Keratinocyte (primary cell): ENCODE measurements at regions not wholly inside any gene's neighbourhood (a gene's known extent, or its start where the extent isn't known, plus 50 kb on each side); places are given as distances from the start of the nearest gene placed in this dataset.

Experiments used
- DNase-seq: peaks from one replicate; pipeline ENCODE4 v3.0.0-alpha.2; 2011; ENCODE audit warnings: low read depth, missing footprints, low spot score
- FAIRE-seq: peaks from 2 replicates; lab custom pipeline; 2011; peaks lifted over from hg19 to GRCh38; lab: Jason Lieb, UNC
- H2AFZ ChIP-seq: 2 replicates; pipeline ENCODE4 v1.6.0; 2012; ENCODE audit warnings: low read length, control low read depth, inconsistent platforms; ENCODE audit not compliant: control insufficient read depth
- H3K27ac ChIP-seq: 2 replicates; pipeline ENCODE4 v1.5.1; 2011; ENCODE audit warnings: low read length; ENCODE audit not compliant: control insufficient read depth, insufficient read depth
- H3K27me3 ChIP-seq: 3 replicates; pipeline ENCODE4 v1.6.0; 2011; ENCODE audit warnings: low read length; ENCODE audit not compliant: control insufficient read depth, insufficient read depth; ENCODE audit errors: extremely low read depth
- H3K36me3 ChIP-seq, 2 experiments: 2 replicates in 1 of 2; 3 replicates in 1 of 2; pipeline ENCODE4 v1.5.1; 2011; ENCODE audit warnings: low read length in 2 of 2, mild to moderate bottlenecking in 1 of 2; ENCODE audit not compliant: control insufficient read depth in 2 of 2, insufficient read depth in 2 of 2; ENCODE audit errors: extremely low read depth in 1 of 2
- H3K4me1 ChIP-seq: 3 replicates; pipeline ENCODE4 v1.5.1; 2011; ENCODE audit warnings: low read length; ENCODE audit not compliant: control insufficient read depth, insufficient read depth; ENCODE audit errors: extremely low read depth
- H3K4me2 ChIP-seq: 3 replicates; pipeline ENCODE4 v1.6.0; 2011; ENCODE audit warnings: low read depth, low read length; ENCODE audit not compliant: control insufficient read depth, insufficient read depth; ENCODE audit errors: extremely low read depth
- H3K4me3 ChIP-seq, 3 experiments: fragments of 200-600 bp in 1 of 3; sonication (generic) in 1 of 3; 2 replicates in 2 of 3; 3 replicates in 1 of 3; pipeline ENCODE4 v1.5.1; 2011 to 2016; ENCODE audit warnings: low read length in 3 of 3, mild to moderate bottlenecking in 3 of 3, control low read depth in 2 of 3, inconsistent platforms in 1 of 3, low read depth in 1 of 3, mixed read lengths in 1 of 3, mixed run types in 1 of 3, moderate library complexity in 1 of 3; ENCODE audit not compliant: control insufficient read depth in 2 of 3, insufficient read depth in 2 of 3; ENCODE audit errors: extremely low read depth in 1 of 3
- H3K79me2 ChIP-seq: 2 replicates; pipeline ENCODE4 v1.6.0; 2012; ENCODE audit warnings: low read length; ENCODE audit not compliant: control insufficient read depth, insufficient read depth
- H3K9ac ChIP-seq: 3 replicates; pipeline ENCODE4 v1.6.0; 2011; ENCODE audit warnings: low read length; ENCODE audit not compliant: control insufficient read depth, insufficient read depth; ENCODE audit errors: extremely low read depth
- H3K9me1 ChIP-seq: 3 replicates; pipeline ENCODE4 v1.6.0; 2011; ENCODE audit warnings: low read length; ENCODE audit not compliant: control insufficient read depth, insufficient read depth; ENCODE audit errors: extremely low read depth
- H3K9me3 ChIP-seq: 2 replicates; pipeline ENCODE4 v1.5.1; 2012; ENCODE audit warnings: low read depth, low read length; ENCODE audit not compliant: control insufficient read depth
- H4K20me1 ChIP-seq: 3 replicates; pipeline ENCODE4 v1.6.0; 2011; ENCODE audit warnings: low read length; ENCODE audit not compliant: control insufficient read depth, insufficient read depth; ENCODE audit errors: extremely low read depth
- CTCF ChIP-seq, 3 experiments: IDR thresholded peaks in 1 of 3; conservative IDR thresholded peaks in 1 of 3; optimal IDR thresholded peaks in 1 of 3; 2 replicates in 2 of 3; 3 replicates in 1 of 3; pipeline versions ENCODE3 to v1.5.1; 2011; ENCODE audit warnings: low read length in 3 of 3, mild to moderate bottlenecking in 3 of 3, moderate library complexity in 2 of 3, control low read depth in 1 of 3, inconsistent platforms in 1 of 3; ENCODE audit not compliant: insufficient read depth in 2 of 3; ENCODE audit errors: extremely low read depth in 1 of 3
- EZH2 ChIP-seq: IDR thresholded peaks from one replicate; pipeline ENCODE4 v1.6.1; 2012; ENCODE audit warnings: inconsistent platforms, mild to moderate bottlenecking, low read length, moderate library complexity
- dilution Hi-C: fragments of 300-500 bp; cut with MboI; formaldehyde crosslinking; loops from one replicate; pipeline ENCODE4 v1.7.0; 2020; ENCODE audit warnings: low sequenced_read_pairs; ENCODE audit not compliant: extremely low pct_ligation_motif_present

GRCh38 chr1:90616395-90616794, 100.7 kb downstream of the BARHL2 start:
- FAIRE-seq (no peak), DNase-seq (no peak)
- Histone ChIP-seq H3K27me3 (no peaks in the 10 kb centered on the region), H3K79me2 (no peaks in the 10 kb centered on the region), H4K20me1 (no peaks in the 10 kb centered on the region), H2AFZ (no peak overlapping the region), H3K27ac (no peak overlapping the region), H3K9ac (no peak overlapping the region), H3K4me2 (no peak overlapping the region), H3K9me1 (no peaks in the 10 kb centered on the region), H3K4me1 (no peaks in the 10 kb centered on the region), H3K36me3 (no peaks in the 10 kb centered on the region), H3K4me3 (no peak overlapping the region), H3K9me3 (no peaks in the 10 kb centered on the region)
- TF ChIP-seq EZH2 (no peak), CTCF (optimal IDR thresholded peaks at IDR 0.05 in 1 of 3, IDR thresholded peaks at IDR 0.05 in 1 of 3, conservative IDR thresholded peaks at IDR 0.05 in 1 of 3; ENCODE audit: extremely low read depth in 1 of 3, insufficient read depth in 2 of 3, low read length in 3 of 3) (peak; percentile 35 to 66 (median 36))
- dilution Hi-C loops: no loop called here

GRCh38 chr1:90614872-90615271, 102.2 kb downstream of the BARHL2 start:
- Histone ChIP-seq H3K4me1 (no peaks in the 10 kb centered on the region), H3K4me2 (no peak overlapping the region), H2AFZ (no peak overlapping the region), H3K9me3 (no peaks in the 10 kb centered on the region), H3K9ac (no peak overlapping the region), H3K27me3 (no peaks in the 10 kb centered on the region), H3K79me2 (no peaks in the 10 kb centered on the region), H4K20me1 (no peaks in the 10 kb centered on the region), H3K36me3 (no peaks in the 10 kb centered on the region), H3K9me1 (no peaks in the 10 kb centered on the region), H3K27ac (no peak overlapping the region), H3K4me3 (no peak overlapping the region)
- dilution Hi-C loops: no loop called here
- FAIRE-seq (no peak), DNase-seq (no peak)
- TF ChIP-seq EZH2 (no peak), CTCF (optimal IDR thresholded peaks at IDR 0.05 in 1 of 3, IDR thresholded peaks at IDR 0.05 in 1 of 3, conservative IDR thresholded peaks at IDR 0.05 in 1 of 3; ENCODE audit: extremely low read depth in 1 of 3, insufficient read depth in 2 of 3, low read length in 3 of 3) (peak in 2 of 3 experiments; percentile 11 to 44)
